ENCODE measurements at regions not wholly inside any gene's neighbourhood (a gene's known extent, or its start where the extent isn't known, plus 50 kb on each side); places are given as distances from the start of the nearest gene placed in this dataset.

- TF ChIP-seq CTCF (IDR thresholded peaks at IDR 0.05) (no peak), POLR2A (IDR thresholded peaks at IDR 0.05) (no peak)
These were observed 550.1 kb upstream of the CDH18 start for GRCh38 chr5:20537911-20538703.
